ENCODE measurements at regions not wholly inside any gene's neighbourhood (a gene's known extent, or its start where the extent isn't known, plus 50 kb on each side); places are given as distances from the start of the nearest gene placed in this dataset.

GRCh38 chr6:114421199-114421598 lies 78.4 kb upstream of the HS3ST5 start:
- Mint-ChIP-seq H3K9me3 (ENCODE audit: unreplicated experiment) (no peaks in the 10 kb centered on the region), H3K4me3 (ENCODE audit: unreplicated experiment) (no peak overlapping the region), H3K36me3 (ENCODE audit: insufficient read depth, unreplicated experiment) (no peaks in the 10 kb centered on the region), H3K27me3 (ENCODE audit: insufficient read depth, unreplicated experiment) (peaks cover 52% of the 10 kb centered on the region), H3K27ac (ENCODE audit: low read depth, unreplicated experiment) (no peak overlapping the region), H3K4me1 (ENCODE audit: insufficient read depth, unreplicated experiment) (no peaks in the 10 kb centered on the region)
- CTCF ChIA-PET: interaction anchor here (0.7 kb wide), 1 partner anchor 1970 kb away, joined by 3 read pairs; no protein-coding TSS in a partner anchor
- no peak for DNase-seq (ENCODE audit: unreplicated experiment)
- BruUV-seq (replicated peaks): no TSS peak
- intact Hi-C loops (cut with micrococcal nuclease): no loop called here
- POLR2A ChIA-PET: no interaction called here
- no peak for TF ChIP-seq CTCF (IDR thresholded peaks at IDR 0.05; ENCODE audit: unreplicated experiment)

- H3K27me3 Mint-ChIP-seq (ENCODE audit: insufficient read depth, unreplicated experiment): peaks cover 62% of the 10 kb centered on the region
- no peaks in the 10 kb centered on the region for H3K36me3 Mint-ChIP-seq (ENCODE audit: insufficient read depth, unreplicated experiment)
- no peak for DNase-seq (ENCODE audit: unreplicated experiment)
- H3K27ac Mint-ChIP-seq (ENCODE audit: low read depth, unreplicated experiment): no peak overlapping the region
- no peak for TF ChIP-seq CTCF (IDR thresholded peaks at IDR 0.05; ENCODE audit: unreplicated experiment)
- H3K4me3 Mint-ChIP-seq (ENCODE audit: unreplicated experiment): no peak overlapping the region
- CTCF ChIA-PET: no interaction called here
- no peaks in the 10 kb centered on the region for H3K4me1 Mint-ChIP-seq (ENCODE audit: insufficient read depth, unreplicated experiment)
- H3K9me3 Mint-ChIP-seq (ENCODE audit: unreplicated experiment): no peaks in the 10 kb centered on the region
- POLR2A ChIA-PET: no interaction called here
- no TSS peak for BruUV-seq (replicated peaks)
- intact Hi-C loops (cut with micrococcal nuclease): no loop called here
Measured at GRCh38 chr6:114419175-114419574, 76.4 kb upstream of the HS3ST5 start.

- intact Hi-C loops (cut with micrococcal nuclease): no loop called here
- Mint-ChIP-seq H3K27ac (ENCODE audit: low read depth, unreplicated experiment) (no peak overlapping the region), H3K36me3 (ENCODE audit: insufficient read depth, unreplicated experiment) (no peaks in the 10 kb centered on the region), H3K27me3 (ENCODE audit: insufficient read depth, unreplicated experiment) (peaks cover 64% of the 10 kb centered on the region), H3K4me3 (ENCODE audit: unreplicated experiment) (no peak overlapping the region), H3K4me1 (ENCODE audit: insufficient read depth, unreplicated experiment) (no peaks in the 10 kb centered on the region), H3K9me3 (ENCODE audit: unreplicated experiment) (no peaks in the 10 kb centered on the region)
- POLR2A ChIA-PET: no interaction called here
- no peak for DNase-seq (ENCODE audit: unreplicated experiment)
- no peak for TF ChIP-seq CTCF (IDR thresholded peaks at IDR 0.05; ENCODE audit: unreplicated experiment)
- CTCF ChIA-PET: no interaction called here
- no TSS peak for BruUV-seq (replicated peaks)
Measured at GRCh38 chr6:114418304-114418972, 75.6 kb upstream of the HS3ST5 start.

- CTCF ChIA-PET: interaction anchor here (0.5 kb wide), 1 partner anchor 98 kb away, joined by 5 read pairs; no protein-coding TSS in a partner anchor
- H3K27me3 Mint-ChIP-seq (ENCODE audit: insufficient read depth, unreplicated experiment): peaks cover 58% of the 10 kb centered on the region
- no peak for DNase-seq (ENCODE audit: unreplicated experiment)
- POLR2A ChIA-PET: interaction anchor here (0.5 kb wide), 1 partner anchor 1723 kb away, joined by 4 read pairs; no protein-coding TSS in a partner anchor
- intact Hi-C loops (cut with micrococcal nuclease): no loop called here
- H3K4me3 Mint-ChIP-seq (ENCODE audit: unreplicated experiment): no peak overlapping the region
- no peak overlapping the region for H3K27ac Mint-ChIP-seq (ENCODE audit: low read depth, unreplicated experiment)
- H3K9me3 Mint-ChIP-seq (ENCODE audit: unreplicated experiment): no peaks in the 10 kb centered on the region
- BruUV-seq (replicated peaks): no TSS peak
- TF ChIP-seq CTCF (IDR thresholded peaks at IDR 0.05; ENCODE audit: unreplicated experiment): no peak
- H3K36me3 Mint-ChIP-seq (ENCODE audit: insufficient read depth, unreplicated experiment): no peaks in the 10 kb centered on the region
- H3K4me1 Mint-ChIP-seq (ENCODE audit: insufficient read depth, unreplicated experiment): no peaks in the 10 kb centered on the region
Measured at GRCh38 chr6:114407426-114408035, 64.7 kb upstream of the HS3ST5 start.

Data from MCF 10A (cell line).